B cell (primary cell): ENCODE measurements at regions not wholly inside any gene's neighbourhood (a gene's known extent, or its start where the extent isn't known, plus 50 kb on each side); places are given as distances from the start of the nearest gene placed in this dataset.

Experiments
- ATAC-seq: fragments of 200-7000 bp; cut with Tn5 transposase; one replicate; pipeline ENCODE4 v1.10.0; 2021; ENCODE audit warnings: low read depth, mild to moderate bottlenecking, moderate number of reproducible peaks, moderate library complexity
- CTCF ChIA-PET: fragments of 350-600 bp; sonication (Branson Sonifier 250); formaldehyde crosslinking; loops from one replicate; lab custom pipeline; 2021; ENCODE audit warnings: antibody characterized with exemption, inconsistent platforms; lab: Charles Lee
- POLR2A ChIA-PET: fragments of 350-600 bp; sonication (Branson Sonifier 250); formaldehyde crosslinking; loops from one replicate; lab custom pipeline; 2021; ENCODE audit warnings: antibody characterized with exemption; lab: Charles Lee
- DNase-seq: peaks from one replicate; pipeline ENCODE4 v3.0.0; 2013
- H2AFZ ChIP-seq: 2 replicates; pipeline ENCODE4 v1.6.1; 2012; ENCODE audit warnings: mild to moderate bottlenecking, low read depth, low read length; ENCODE audit not compliant: insufficient read depth, poor library complexity, severe bottlenecking
- H3K27ac ChIP-seq, 2 donors: 1 replicate in 1 of 2; 2 replicates in 1 of 2; pipeline ENCODE4 v1.5.1; 2012 to 2013; ENCODE audit warnings: low read length in 2 of 2, mild to moderate bottlenecking in 2 of 2, moderate library complexity in 1 of 2
- H3K27me3 ChIP-seq, 4 experiments: fragments of 200-600 bp in 1 of 4; sonication (generic) in 1 of 4; replicated peaks in 1 of 4; 1 replicate in 2 of 4; 2 replicates in 2 of 4; pipeline versions ENCODE4 v1.6.1 to v1.7.0; 2013 to 2016; ENCODE audit warnings: low read length in 3 of 4, mild to moderate bottlenecking in 2 of 4, mixed read lengths in 1 of 4, moderate library complexity in 1 of 4; ENCODE audit not compliant: insufficient read depth in 4 of 4, control insufficient read depth in 3 of 4; ENCODE audit errors: control extremely low read depth in 1 of 4
- H3K36me3 ChIP-seq, 2 experiments: replicated peaks in 1 of 2; 1 replicate in 1 of 2; 2 replicates in 1 of 2; pipeline versions ENCODE4 v1.6.1 to v1.7.1; 2013; ENCODE audit warnings: low read length in 1 of 2; ENCODE audit not compliant: insufficient read depth in 2 of 2, control insufficient read depth in 1 of 2; ENCODE audit errors: control extremely low read depth in 1 of 2, extremely low read depth in 1 of 2
- H3K4me1 ChIP-seq, 2 donors: fragments of 200-600 bp in 1 of 2; sonication (generic) in 1 of 2; 1 replicate in 1 of 2; 2 replicates in 1 of 2; pipeline versions ENCODE4 v1.5.1 to v1.6.1; 2013 to 2017; ENCODE audit warnings: low read length in 2 of 2; ENCODE audit not compliant: control insufficient read depth in 2 of 2, insufficient read depth in 2 of 2
- H3K4me2 ChIP-seq: replicated peaks from 2 replicates; pipeline ENCODE3; 2012; ENCODE audit warnings: mild to moderate bottlenecking, low read depth, low read length; ENCODE audit not compliant: poor library complexity, severe bottlenecking
- H3K4me3 ChIP-seq, 5 experiments: fragments of 200-600 bp in 1 of 5; sonication (generic) in 1 of 5; 1 replicate in 3 of 5; 2 replicates in 2 of 5; pipeline versions ENCODE4 v1.5.1 to v1.7.0; 2011 to 2016; ENCODE audit warnings: low read length in 4 of 5, mild to moderate bottlenecking in 4 of 5, low read depth in 2 of 5, control low read depth in 1 of 5, moderate library complexity in 1 of 5; ENCODE audit not compliant: insufficient read depth in 1 of 5; ENCODE audit errors: control extremely low read depth in 1 of 5, extremely low read depth in 1 of 5
- H3K79me2 ChIP-seq: fragments of 200-600 bp; sonication (generic); one replicate; pipeline ENCODE4 v1.6.0; 2016; ENCODE audit warnings: low read length; ENCODE audit not compliant: control insufficient read depth, insufficient read depth
- H3K9ac ChIP-seq: fragments of 200-600 bp; sonication (generic); 2 replicates; pipeline ENCODE4 v1.6.1; 2017; ENCODE audit warnings: mild to moderate bottlenecking, low read length, moderate library complexity
- H3K9me3 ChIP-seq, 3 donors: one replicate each; pipeline versions ENCODE4 v1.6.1 to v1.7.1; 2013; ENCODE audit warnings: low read length in 2 of 3; ENCODE audit not compliant: control insufficient read depth in 2 of 3, insufficient read depth in 1 of 3; ENCODE audit errors: control extremely low read depth in 1 of 3
- H4K20me1 ChIP-seq: 2 replicates; pipeline ENCODE4 v1.6.0; 2012; ENCODE audit warnings: mild to moderate bottlenecking, low read length; ENCODE audit not compliant: insufficient read depth, control insufficient read depth, poor library complexity, severe bottlenecking
- H3K27ac Mint-ChIP-seq: one replicate; pipeline ENCODE4 v1.8.0; 2021; ENCODE audit warnings: mixed read lengths
- H3K27me3 Mint-ChIP-seq: one replicate; pipeline ENCODE4 v1.8.0; 2021; ENCODE audit warnings: mixed read lengths
- H3K4me1 Mint-ChIP-seq: one replicate; pipeline ENCODE4 v1.8.0; 2021; ENCODE audit warnings: mixed read lengths
- H3K4me3 Mint-ChIP-seq: one replicate; pipeline ENCODE4 v1.8.0; 2021; ENCODE audit warnings: mixed read lengths
- H3K9me3 Mint-ChIP-seq: one replicate; pipeline ENCODE4 v1.8.0; 2022; ENCODE audit warnings: mixed read lengths; ENCODE audit not compliant: insufficient read depth
- EZH2 ChIP-seq: IDR thresholded peaks from 2 replicates; pipeline ENCODE4 v1.6.1; 2012; ENCODE audit warnings: borderline replicate concordance, low read depth, mild to moderate bottlenecking, moderate library complexity, low read length; ENCODE audit not compliant: insufficient read depth, poor library complexity, severe bottlenecking
- WGBS: methylation state at CpG from one replicate; pipeline ENCODE4 v1.1.5; 2013; ENCODE audit warnings: missing lambda C conversion rate; ENCODE audit not compliant: insufficient coverage; 5-methylcytosine and 5-hydroxymethylcytosine counted together
- intact Hi-C: fragments of 100-400 bp; cut with micrococcal nuclease; formaldehyde crosslinking; loops from one replicate; pipeline ENCODE4 v1.10.0; 2022
- TF ChIP-seq, protein P1 (sequence below): fragments of 200-600 bp; IDR thresholded peaks from one replicate; pipeline ENCODE4 v1.8.0; 2022; ENCODE audit warnings: antibody characterized with exemption, mild to moderate bottlenecking

- H3K4me3 Mint-ChIP-seq: no peak overlapping the region
- Histone ChIP-seq H4K20me1 (no peaks in the 10 kb centered on the region), H3K27ac (no peak overlapping the region), H3K4me1 (no peaks in the 10 kb centered on the region), H3K36me3 (no peaks in the 10 kb centered on the region), H3K4me2 (no peak overlapping the region), H3K9ac (no peak overlapping the region), H2AFZ (no peak overlapping the region), H3K79me2 (no peaks in the 10 kb centered on the region), H3K4me3 (no peak overlapping the region), H3K9me3 (no peaks in the 10 kb centered on the region), H3K27me3 (no peaks in the 10 kb centered on the region)
- no peaks in the 10 kb centered on the region for H3K4me1 Mint-ChIP-seq
- ChIA-PET CTCF (no interaction called here), POLR2A (no interaction called here)
- DNase-seq: no peak
- no peak for TF ChIP-seq EZH2
- TF ChIP-seq, protein P1, sequence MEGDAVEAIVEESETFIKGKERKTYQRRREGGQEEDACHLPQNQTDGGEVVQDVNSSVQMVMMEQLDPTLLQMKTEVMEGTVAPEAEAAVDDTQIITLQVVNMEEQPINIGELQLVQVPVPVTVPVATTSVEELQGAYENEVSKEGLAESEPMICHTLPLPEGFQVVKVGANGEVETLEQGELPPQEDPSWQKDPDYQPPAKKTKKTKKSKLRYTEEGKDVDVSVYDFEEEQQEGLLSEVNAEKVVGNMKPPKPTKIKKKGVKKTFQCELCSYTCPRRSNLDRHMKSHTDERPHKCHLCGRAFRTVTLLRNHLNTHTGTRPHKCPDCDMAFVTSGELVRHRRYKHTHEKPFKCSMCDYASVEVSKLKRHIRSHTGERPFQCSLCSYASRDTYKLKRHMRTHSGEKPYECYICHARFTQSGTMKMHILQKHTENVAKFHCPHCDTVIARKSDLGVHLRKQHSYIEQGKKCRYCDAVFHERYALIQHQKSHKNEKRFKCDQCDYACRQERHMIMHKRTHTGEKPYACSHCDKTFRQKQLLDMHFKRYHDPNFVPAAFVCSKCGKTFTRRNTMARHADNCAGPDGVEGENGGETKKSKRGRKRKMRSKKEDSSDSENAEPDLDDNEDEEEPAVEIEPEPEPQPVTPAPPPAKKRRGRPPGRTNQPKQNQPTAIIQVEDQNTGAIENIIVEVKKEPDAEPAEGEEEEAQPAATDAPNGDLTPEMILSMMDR: no peak
- intact Hi-C loops: no loop called here
- H3K9me3 Mint-ChIP-seq: no peaks in the 10 kb centered on the region
- peaks cover 3% of the 10 kb centered on the region for H3K27me3 Mint-ChIP-seq
- ATAC-seq: no peak
- WGBS: 69% methylated on average over 2 of the region's 7 CpGs
- no peak overlapping the region for H3K27ac Mint-ChIP-seq
These were observed 659.6 kb downstream of the MATN1 start for GRCh38 chr1:30063621-30064280.

GRCh38 chr1:30061292-30062220, 661.8 kb downstream of the MATN1 start:
- Mint-ChIP-seq H3K27ac (no peak overlapping the region), H3K9me3 (no peaks in the 10 kb centered on the region), H3K4me3 (no peak overlapping the region), H3K4me1 (no peaks in the 10 kb centered on the region), H3K27me3 (peaks cover 3% of the 10 kb centered on the region)
- no peak for TF ChIP-seq EZH2
- TF ChIP-seq, protein P1: no peak
- Histone ChIP-seq H3K4me2 (no peak overlapping the region), H3K9me3 (no peaks in the 10 kb centered on the region), H3K4me3 (no peak overlapping the region), H4K20me1 (no peaks in the 10 kb centered on the region), H3K36me3 (no peaks in the 10 kb centered on the region), H3K4me1 (no peaks in the 10 kb centered on the region), H3K27me3 (peaks cover 0 to 4% (median 0%) of the 10 kb centered on the region in 4 experiments), H3K9ac (no peak overlapping the region), H2AFZ (no peak overlapping the region), H3K27ac (no peak overlapping the region), H3K79me2 (no peaks in the 10 kb centered on the region)
- ATAC-seq (no peak), DNase-seq (no peak)
- CTCF ChIA-PET: no interaction called here
- WGBS: 78% methylated on average over 10 of the region's 13 CpGs
- intact Hi-C loops: no loop called here
- POLR2A ChIA-PET: no interaction called here
